ENCODE measurements at regions not wholly inside any gene's neighbourhood (a gene's known extent, or its start where the extent isn't known, plus 50 kb on each side); places are given as distances from the start of the nearest gene placed in this dataset.

DNA sequence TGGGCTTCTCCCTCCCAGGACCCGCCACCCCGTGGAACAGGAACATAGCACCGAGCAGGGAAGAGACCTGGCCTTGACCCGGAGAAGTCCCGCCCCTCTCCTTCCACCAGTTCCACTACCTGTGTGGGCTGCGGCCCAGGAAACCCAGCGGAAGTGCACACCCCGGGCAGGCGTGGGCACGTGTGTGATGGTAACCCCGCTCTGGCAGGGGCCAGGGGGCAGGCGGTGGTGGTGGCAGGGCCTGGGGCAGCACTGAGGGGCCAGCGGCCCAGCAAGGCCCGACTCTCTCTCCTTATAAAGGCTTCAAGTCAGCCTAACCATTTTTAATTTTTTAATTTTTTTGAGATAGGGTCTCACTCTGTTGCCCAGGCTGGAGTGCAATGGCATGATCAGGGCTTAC, 129.0 kb upstream of the FAM98A start:
- H3K9me3 ChIP-seq, result no peaks in the 10 kb centered on the region
- intact Hi-C loops (cut with DNase I), result no loop called here
- no peak overlapping the region for H3K27ac ChIP-seq
- 85 to 92% methylated on average over 13 to 14 of the region's 14 CpGs for WGBS, 2 donors
- FAIRE-seq, result no peak
- H3K27me3 ChIP-seq, result no peaks in the 10 kb centered on the region
- TF ChIP-seq, protein P1, sequence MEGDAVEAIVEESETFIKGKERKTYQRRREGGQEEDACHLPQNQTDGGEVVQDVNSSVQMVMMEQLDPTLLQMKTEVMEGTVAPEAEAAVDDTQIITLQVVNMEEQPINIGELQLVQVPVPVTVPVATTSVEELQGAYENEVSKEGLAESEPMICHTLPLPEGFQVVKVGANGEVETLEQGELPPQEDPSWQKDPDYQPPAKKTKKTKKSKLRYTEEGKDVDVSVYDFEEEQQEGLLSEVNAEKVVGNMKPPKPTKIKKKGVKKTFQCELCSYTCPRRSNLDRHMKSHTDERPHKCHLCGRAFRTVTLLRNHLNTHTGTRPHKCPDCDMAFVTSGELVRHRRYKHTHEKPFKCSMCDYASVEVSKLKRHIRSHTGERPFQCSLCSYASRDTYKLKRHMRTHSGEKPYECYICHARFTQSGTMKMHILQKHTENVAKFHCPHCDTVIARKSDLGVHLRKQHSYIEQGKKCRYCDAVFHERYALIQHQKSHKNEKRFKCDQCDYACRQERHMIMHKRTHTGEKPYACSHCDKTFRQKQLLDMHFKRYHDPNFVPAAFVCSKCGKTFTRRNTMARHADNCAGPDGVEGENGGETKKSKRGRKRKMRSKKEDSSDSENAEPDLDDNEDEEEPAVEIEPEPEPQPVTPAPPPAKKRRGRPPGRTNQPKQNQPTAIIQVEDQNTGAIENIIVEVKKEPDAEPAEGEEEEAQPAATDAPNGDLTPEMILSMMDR (IDR thresholded peaks at IDR 0.05), result no peak
- H3K4me3 ChIP-seq, result no peak overlapping the region
- no peaks in the 10 kb centered on the region for H3K36me3 ChIP-seq
- ATAC-seq, result no peak
- peak in 1 of 6 donors; percentile 55 for DNase-seq
- H3K4me1 ChIP-seq, result no peaks in the 10 kb centered on the region

DNA sequence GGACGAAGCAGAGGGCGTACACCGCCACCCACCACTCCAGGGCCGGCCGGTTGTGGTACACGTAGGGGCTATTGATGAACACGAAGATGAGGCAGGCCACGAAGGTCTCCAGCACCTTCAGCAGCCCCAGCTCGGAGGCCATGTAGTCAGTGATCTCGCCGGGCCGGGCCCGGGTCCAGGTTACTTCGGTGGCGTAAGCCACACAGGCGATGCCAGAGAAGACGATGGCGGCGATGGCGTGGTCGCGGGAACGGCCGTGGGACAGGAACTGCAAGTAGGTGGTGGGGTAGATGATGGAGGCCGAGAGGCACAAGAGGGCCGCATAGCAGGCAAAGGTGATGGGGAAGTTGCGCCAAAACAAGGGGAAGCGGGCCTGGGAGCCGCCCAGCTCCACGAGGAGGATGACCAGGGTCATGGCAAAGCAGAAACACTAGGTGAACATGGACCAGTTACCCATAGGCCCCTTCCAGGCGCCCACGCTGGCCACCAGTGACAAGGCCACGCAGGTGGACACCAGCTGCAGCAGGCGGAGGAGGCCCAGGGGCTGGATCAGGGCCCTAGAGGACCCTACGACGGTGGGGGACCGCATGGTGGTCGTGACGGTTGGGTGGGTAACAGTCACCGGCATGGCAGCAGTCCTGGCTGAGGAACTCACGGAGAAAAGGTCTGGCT, 128.4 kb upstream of the FAM98A start:
- H3K4me3 ChIP-seq, result no peak overlapping the region
- no peaks in the 10 kb centered on the region for H3K4me1 ChIP-seq
- intact Hi-C loops (cut with DNase I), result no loop called here
- ATAC-seq, result no peak
- H3K36me3 ChIP-seq, result no peaks in the 10 kb centered on the region
- 91 to 93% methylated on average over 39 to 41 of the region's 41 CpGs for WGBS, 2 donors
- peak in 2 of 6 donors; percentile 13 to 67 for DNase-seq
- no peaks in the 10 kb centered on the region for H3K9me3 ChIP-seq
- H3K27me3 ChIP-seq, result no peaks in the 10 kb centered on the region
- no peak for FAIRE-seq
- H3K27ac ChIP-seq, result no peak overlapping the region
- TF ChIP-seq, protein P1 (IDR thresholded peaks at IDR 0.05), result no peak

DNA sequence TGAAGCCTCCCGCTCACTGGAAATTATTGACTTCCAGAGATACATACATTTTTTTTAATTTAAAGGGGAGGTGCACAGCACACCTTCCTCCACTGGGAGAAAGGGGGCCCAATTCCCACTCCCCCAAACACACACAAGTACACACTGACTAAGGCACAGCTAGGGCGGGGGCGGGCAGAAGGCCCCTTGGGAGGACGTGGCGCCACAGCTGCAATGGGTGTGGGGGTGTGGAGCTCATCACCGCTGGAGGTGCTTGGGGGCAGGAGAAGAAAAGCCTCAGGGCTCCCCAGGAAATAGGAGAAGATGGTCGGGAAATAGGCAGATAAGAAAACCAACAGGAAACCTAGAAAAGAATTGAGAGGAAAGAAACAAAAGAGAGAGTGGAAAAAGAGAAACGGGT, 127.3 kb upstream of the FAM98A start:
- DNase-seq, result no peak
- Histone ChIP-seq H3K4me1 (no peaks in the 10 kb centered on the region), H3K4me3 (no peak overlapping the region), H3K27me3 (no peaks in the 10 kb centered on the region), H3K36me3 (no peaks in the 10 kb centered on the region), H3K27ac (no peak overlapping the region), H3K9me3 (no peaks in the 10 kb centered on the region)
- intact Hi-C loops (cut with DNase I), result no loop called here
- no peak for ATAC-seq
- FAIRE-seq, result no peak
- WGBS, 2 donors, result 85 to 87% methylated on average over 8 of the region's 8 CpGs
- TF ChIP-seq, protein P1 (IDR thresholded peaks at IDR 0.05), result no peak

DNA sequence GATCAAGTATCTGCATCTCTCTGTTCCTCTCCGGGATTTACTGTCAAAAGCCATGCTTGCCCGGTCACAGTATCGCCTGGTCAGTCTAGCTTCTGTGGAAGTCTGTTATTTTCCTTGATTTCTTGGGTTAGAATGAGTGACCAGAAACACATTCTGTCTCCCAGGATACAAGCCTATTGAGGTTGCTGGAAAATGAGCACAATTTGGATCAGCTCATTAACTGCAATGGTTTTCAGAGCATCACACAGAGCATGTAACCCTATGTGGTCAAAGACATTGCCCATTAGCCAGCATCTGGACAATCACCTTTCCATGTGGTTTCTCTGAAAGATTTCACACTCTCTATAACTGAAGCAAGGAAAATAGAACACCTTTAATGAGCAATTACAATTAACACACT, 124.2 kb upstream of the FAM98A start:
- Histone ChIP-seq H3K4me3 (no peak overlapping the region), H3K36me3 (no peaks in the 10 kb centered on the region), H3K27me3 (no peaks in the 10 kb centered on the region), H3K9me3 (no peaks in the 10 kb centered on the region), H3K27ac (no peak overlapping the region), H3K4me1 (no peaks in the 10 kb centered on the region)
- WGBS, 2 donors, result 58 to 81% methylated on average over 3 of the region's 3 CpGs
- TF ChIP-seq, protein P1 (IDR thresholded peaks at IDR 0.05), result no peak
- intact Hi-C loops (cut with DNase I), result no loop called here
- FAIRE-seq (no peak), ATAC-seq (no peak), DNase-seq (no peak)

DNA sequence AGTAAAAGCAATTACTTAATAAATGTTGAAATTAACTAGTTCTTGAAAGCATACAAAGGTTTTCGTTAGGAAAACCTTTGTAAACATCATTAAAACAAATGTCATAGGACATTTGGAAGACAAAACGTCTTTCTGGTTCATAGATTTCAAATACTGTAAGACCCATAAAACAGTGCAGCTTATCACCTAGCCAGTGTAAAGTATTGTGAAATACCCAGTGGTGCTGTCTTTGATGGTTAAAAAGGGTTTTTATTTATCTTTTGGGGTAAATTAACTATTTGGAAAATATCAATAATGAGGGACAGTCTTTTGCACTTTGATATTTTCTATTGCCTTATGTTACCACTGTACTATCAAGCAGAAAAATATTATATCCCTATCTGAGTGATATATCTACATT, 120.0 kb upstream of the FAM98A start:
- FAIRE-seq (no peak), ATAC-seq (no peak), DNase-seq (no peak)
- Histone ChIP-seq H3K27ac (no peak overlapping the region), H3K27me3 (no peaks in the 10 kb centered on the region), H3K9me3 (no peaks in the 10 kb centered on the region), H3K4me3 (no peak overlapping the region), H3K36me3 (no peaks in the 10 kb centered on the region), H3K4me1 (no peaks in the 10 kb centered on the region)
- TF ChIP-seq, protein P1 (IDR thresholded peaks at IDR 0.05), result no peak
- intact Hi-C loops (cut with DNase I), result no loop called here
- 16% methylated on average over 2 of the region's 2 CpGs for WGBS, 2 donors
